Keratinocyte (primary cell): ENCODE measurements at regions not wholly inside any gene's neighbourhood (a gene's known extent, or its start where the extent isn't known, plus 50 kb on each side); places are given as distances from the start of the nearest gene placed in this dataset.

Source experiments
- DNase-seq: peaks from one replicate; pipeline ENCODE4 v3.0.0-alpha.2; 2011; ENCODE audit warnings: low read depth, missing footprints, low spot score
- FAIRE-seq: peaks from 2 replicates; lab custom pipeline; 2011; peaks lifted over from hg19 to GRCh38; lab: Jason Lieb, UNC
- H2AFZ ChIP-seq: 2 replicates; pipeline ENCODE4 v1.6.0; 2012; ENCODE audit warnings: low read length, control low read depth, inconsistent platforms; ENCODE audit not compliant: control insufficient read depth
- H3K27ac ChIP-seq: 2 replicates; pipeline ENCODE4 v1.5.1; 2011; ENCODE audit warnings: low read length; ENCODE audit not compliant: control insufficient read depth, insufficient read depth
- H3K27me3 ChIP-seq: 3 replicates; pipeline ENCODE4 v1.6.0; 2011; ENCODE audit warnings: low read length; ENCODE audit not compliant: control insufficient read depth, insufficient read depth; ENCODE audit errors: extremely low read depth
- H3K36me3 ChIP-seq, 2 experiments: 2 replicates in 1 of 2; 3 replicates in 1 of 2; pipeline ENCODE4 v1.5.1; 2011; ENCODE audit warnings: low read length in 2 of 2, mild to moderate bottlenecking in 1 of 2; ENCODE audit not compliant: control insufficient read depth in 2 of 2, insufficient read depth in 2 of 2; ENCODE audit errors: extremely low read depth in 1 of 2
- H3K4me1 ChIP-seq: 3 replicates; pipeline ENCODE4 v1.5.1; 2011; ENCODE audit warnings: low read length; ENCODE audit not compliant: control insufficient read depth, insufficient read depth; ENCODE audit errors: extremely low read depth
- H3K4me2 ChIP-seq: 3 replicates; pipeline ENCODE4 v1.6.0; 2011; ENCODE audit warnings: low read depth, low read length; ENCODE audit not compliant: control insufficient read depth, insufficient read depth; ENCODE audit errors: extremely low read depth
- H3K4me3 ChIP-seq, 3 experiments: fragments of 200-600 bp in 1 of 3; sonication (generic) in 1 of 3; 2 replicates in 2 of 3; 3 replicates in 1 of 3; pipeline ENCODE4 v1.5.1; 2011 to 2016; ENCODE audit warnings: low read length in 3 of 3, mild to moderate bottlenecking in 3 of 3, control low read depth in 2 of 3, inconsistent platforms in 1 of 3, low read depth in 1 of 3, mixed read lengths in 1 of 3, mixed run types in 1 of 3, moderate library complexity in 1 of 3; ENCODE audit not compliant: control insufficient read depth in 2 of 3, insufficient read depth in 2 of 3; ENCODE audit errors: extremely low read depth in 1 of 3
- H3K79me2 ChIP-seq: 2 replicates; pipeline ENCODE4 v1.6.0; 2012; ENCODE audit warnings: low read length; ENCODE audit not compliant: control insufficient read depth, insufficient read depth
- H3K9ac ChIP-seq: 3 replicates; pipeline ENCODE4 v1.6.0; 2011; ENCODE audit warnings: low read length; ENCODE audit not compliant: control insufficient read depth, insufficient read depth; ENCODE audit errors: extremely low read depth
- H3K9me1 ChIP-seq: 3 replicates; pipeline ENCODE4 v1.6.0; 2011; ENCODE audit warnings: low read length; ENCODE audit not compliant: control insufficient read depth, insufficient read depth; ENCODE audit errors: extremely low read depth
- H3K9me3 ChIP-seq: 2 replicates; pipeline ENCODE4 v1.5.1; 2012; ENCODE audit warnings: low read depth, low read length; ENCODE audit not compliant: control insufficient read depth
- H4K20me1 ChIP-seq: 3 replicates; pipeline ENCODE4 v1.6.0; 2011; ENCODE audit warnings: low read length; ENCODE audit not compliant: control insufficient read depth, insufficient read depth; ENCODE audit errors: extremely low read depth
- EZH2 ChIP-seq: IDR thresholded peaks from one replicate; pipeline ENCODE4 v1.6.1; 2012; ENCODE audit warnings: inconsistent platforms, mild to moderate bottlenecking, low read length, moderate library complexity
- dilution Hi-C: fragments of 300-500 bp; cut with MboI; formaldehyde crosslinking; loops from one replicate; pipeline ENCODE4 v1.7.0; 2020; ENCODE audit warnings: low sequenced_read_pairs; ENCODE audit not compliant: extremely low pct_ligation_motif_present
- TF ChIP-seq, protein P1 (sequence below), 3 experiments: IDR thresholded peaks in 1 of 3; conservative IDR thresholded peaks in 1 of 3; optimal IDR thresholded peaks in 1 of 3; 2 replicates in 2 of 3; 3 replicates in 1 of 3; pipeline versions ENCODE3 to v1.5.1; 2011; ENCODE audit warnings: low read length in 3 of 3, mild to moderate bottlenecking in 3 of 3, moderate library complexity in 2 of 3, control low read depth in 1 of 3, inconsistent platforms in 1 of 3; ENCODE audit not compliant: insufficient read depth in 2 of 3; ENCODE audit errors: extremely low read depth in 1 of 3

- no peak for FAIRE-seq
- no peaks in the 10 kb centered on the region for H3K79me2 ChIP-seq
- dilution Hi-C loops, result no loop called here
Measured at GRCh38 chr1:228804173-228804572, 68.9 kb downstream of the RHOU start.

GRCh38 chr1:228804640-228805413, 69.5 kb downstream of the RHOU start:
- Histone ChIP-seq H2AFZ (no peak overlapping the region), H3K4me3 (no peak overlapping the region), H4K20me1 (no peaks in the 10 kb centered on the region), H3K79me2 (no peaks in the 10 kb centered on the region), H3K27me3 (peaks cover 9% of the 10 kb centered on the region), H3K4me1 (no peaks in the 10 kb centered on the region), H3K9ac (no peak overlapping the region), H3K4me2 (no peak overlapping the region), H3K27ac (no peak overlapping the region), H3K9me1 (no peaks in the 10 kb centered on the region), H3K36me3 (no peaks in the 10 kb centered on the region), H3K9me3 (no peaks in the 10 kb centered on the region)
- dilution Hi-C loops, result no loop called here
- FAIRE-seq, result no peak
- TF ChIP-seq EZH2, result no peak
- TF ChIP-seq, protein P1, sequence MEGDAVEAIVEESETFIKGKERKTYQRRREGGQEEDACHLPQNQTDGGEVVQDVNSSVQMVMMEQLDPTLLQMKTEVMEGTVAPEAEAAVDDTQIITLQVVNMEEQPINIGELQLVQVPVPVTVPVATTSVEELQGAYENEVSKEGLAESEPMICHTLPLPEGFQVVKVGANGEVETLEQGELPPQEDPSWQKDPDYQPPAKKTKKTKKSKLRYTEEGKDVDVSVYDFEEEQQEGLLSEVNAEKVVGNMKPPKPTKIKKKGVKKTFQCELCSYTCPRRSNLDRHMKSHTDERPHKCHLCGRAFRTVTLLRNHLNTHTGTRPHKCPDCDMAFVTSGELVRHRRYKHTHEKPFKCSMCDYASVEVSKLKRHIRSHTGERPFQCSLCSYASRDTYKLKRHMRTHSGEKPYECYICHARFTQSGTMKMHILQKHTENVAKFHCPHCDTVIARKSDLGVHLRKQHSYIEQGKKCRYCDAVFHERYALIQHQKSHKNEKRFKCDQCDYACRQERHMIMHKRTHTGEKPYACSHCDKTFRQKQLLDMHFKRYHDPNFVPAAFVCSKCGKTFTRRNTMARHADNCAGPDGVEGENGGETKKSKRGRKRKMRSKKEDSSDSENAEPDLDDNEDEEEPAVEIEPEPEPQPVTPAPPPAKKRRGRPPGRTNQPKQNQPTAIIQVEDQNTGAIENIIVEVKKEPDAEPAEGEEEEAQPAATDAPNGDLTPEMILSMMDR (optimal IDR thresholded peaks at IDR 0.05 in 1 of 3, IDR thresholded peaks at IDR 0.05 in 1 of 3, conservative IDR thresholded peaks at IDR 0.05 in 1 of 3; ENCODE audit: extremely low read depth in 1 of 3, insufficient read depth in 2 of 3, low read length in 3 of 3), result no peak
- no peak for DNase-seq

More at GRCh38 chr1:228804173-228804572, 68.9 kb downstream of the RHOU start:
- no peaks in the 10 kb centered on the region for H4K20me1 ChIP-seq
- no peaks in the 10 kb centered on the region for H3K9me1 ChIP-seq
- TF ChIP-seq, protein P1 (optimal IDR thresholded peaks at IDR 0.05 in 1 of 3, IDR thresholded peaks at IDR 0.05 in 1 of 3, conservative IDR thresholded peaks at IDR 0.05 in 1 of 3; ENCODE audit: extremely low read depth in 1 of 3, insufficient read depth in 2 of 3, low read length in 3 of 3), result no peak
- no peak for TF ChIP-seq EZH2
- no peak overlapping the region for H3K9ac ChIP-seq
- no peak overlapping the region for H2AFZ ChIP-seq
- no peak overlapping the region for H3K4me3 ChIP-seq
- H3K36me3 ChIP-seq, result no peaks in the 10 kb centered on the region
- H3K27me3 ChIP-seq, result peaks cover 9% of the 10 kb centered on the region
- H3K4me2 ChIP-seq, result no peak overlapping the region
- H3K4me1 ChIP-seq, result no peaks in the 10 kb centered on the region
- H3K27ac ChIP-seq, result no peak overlapping the region
- H3K9me3 ChIP-seq, result no peaks in the 10 kb centered on the region
- no peak for DNase-seq
